ENCODE measurements at regions not wholly inside any gene's neighbourhood (a gene's known extent, or its start where the extent isn't known, plus 50 kb on each side); places are given as distances from the start of the nearest gene placed in this dataset.
A peak's percentile ranks its signal among the peaks of the same experiment; 100 is the strongest.
"Not testable (repeated sequence)": the region's sequence is repeated elsewhere in the genome, so short reads cannot be mapped to it uniquely, and the experiment has no call there.

DNA sequence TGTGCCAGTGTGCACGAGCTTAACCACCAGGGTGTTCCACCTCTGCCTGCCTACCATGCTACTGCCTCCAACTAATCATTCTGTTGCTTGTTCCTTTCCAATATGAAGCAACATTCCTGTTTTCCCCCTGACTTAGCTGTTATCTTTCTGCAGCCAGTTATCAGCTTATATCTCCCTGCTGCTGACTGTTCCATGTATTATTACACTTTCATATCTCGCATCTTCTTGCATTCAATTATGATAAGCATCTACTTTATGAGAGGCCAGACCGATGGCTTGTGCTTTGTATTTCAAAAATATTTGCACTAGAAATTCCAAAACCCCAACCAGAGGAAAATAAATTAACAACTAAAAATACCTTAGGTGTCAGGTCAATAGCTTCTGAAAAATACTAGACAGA lies 394.0 kb upstream of the BRINP1 start:
- intact Hi-C loops (cut with DNase I, micrococcal nuclease) = no loop called here
- ATAC-seq (no peak), DNase-seq (no peak)

DNA sequence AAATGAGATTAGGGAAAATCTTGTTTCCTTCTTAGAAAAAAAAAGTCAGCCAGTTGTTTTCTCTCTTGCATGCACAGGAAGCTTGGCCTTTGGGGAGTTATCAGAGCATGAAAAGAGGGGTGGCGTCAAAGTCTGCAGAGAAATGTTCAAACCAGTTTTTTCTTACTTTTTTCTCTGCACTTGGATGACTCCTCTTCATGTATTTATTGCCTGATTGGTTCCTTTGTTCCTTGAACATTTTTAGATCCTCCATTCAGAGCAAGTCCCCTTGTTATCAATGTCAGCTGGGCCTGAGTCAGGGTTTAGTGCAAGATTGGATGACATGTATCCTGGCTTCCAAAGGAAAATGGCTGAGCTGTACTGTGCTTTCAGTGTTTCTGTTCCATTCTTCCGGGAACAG lies 392.6 kb upstream of the BRINP1 start:
- intact Hi-C loops (cut with DNase I, micrococcal nuclease) = no loop called here
- DNase-seq = no peak
- ATAC-seq = no peak

DNA sequence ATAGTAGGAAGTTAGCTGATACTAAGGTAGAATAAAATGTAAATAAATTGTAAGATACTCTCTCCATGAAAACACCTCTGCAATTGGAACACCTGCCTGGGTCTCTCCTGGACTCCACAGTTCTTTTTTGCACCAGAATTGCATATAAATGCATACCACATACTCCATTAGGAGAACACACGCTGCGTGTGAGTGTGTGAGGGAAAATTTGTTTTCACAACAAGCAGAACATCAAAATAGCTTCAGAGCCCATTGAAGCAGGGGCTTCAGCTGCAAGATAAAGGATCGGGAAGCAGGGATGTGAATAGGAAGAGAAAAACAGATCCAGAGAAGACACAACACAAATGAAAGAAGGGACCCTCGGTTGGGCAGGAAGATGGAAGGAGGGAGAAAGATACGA lies 389.8 kb upstream of the BRINP1 start:
- intact Hi-C loops (cut with DNase I, micrococcal nuclease) = no loop called here
- ATAC-seq = no peak

DNA sequence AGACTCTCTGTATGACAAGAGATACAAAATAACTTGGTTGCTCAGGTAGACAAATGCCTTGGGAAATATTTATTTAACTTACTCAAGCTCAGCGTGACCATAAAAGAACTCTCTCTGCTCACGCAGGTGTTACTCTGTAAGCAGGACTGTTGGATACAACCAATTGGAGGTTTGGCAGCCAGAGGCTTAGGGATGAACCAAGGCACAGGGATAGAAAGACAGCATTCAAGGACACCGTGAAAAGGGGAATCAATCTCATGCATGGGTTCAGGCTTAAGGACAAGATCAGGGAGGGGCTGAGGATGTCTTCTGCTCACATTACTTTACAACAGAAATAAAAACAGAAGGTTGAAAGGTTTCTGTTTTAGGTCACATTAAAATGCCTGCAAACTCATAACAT lies 389.0 kb upstream of the BRINP1 start:
- no peak for ATAC-seq
- intact Hi-C loops (cut with DNase I, micrococcal nuclease) = no loop called here
- no peak for DNase-seq

More for the DNA sequence above, 389.8 kb upstream of the BRINP1 start:
- no peak for DNase-seq

DNA sequence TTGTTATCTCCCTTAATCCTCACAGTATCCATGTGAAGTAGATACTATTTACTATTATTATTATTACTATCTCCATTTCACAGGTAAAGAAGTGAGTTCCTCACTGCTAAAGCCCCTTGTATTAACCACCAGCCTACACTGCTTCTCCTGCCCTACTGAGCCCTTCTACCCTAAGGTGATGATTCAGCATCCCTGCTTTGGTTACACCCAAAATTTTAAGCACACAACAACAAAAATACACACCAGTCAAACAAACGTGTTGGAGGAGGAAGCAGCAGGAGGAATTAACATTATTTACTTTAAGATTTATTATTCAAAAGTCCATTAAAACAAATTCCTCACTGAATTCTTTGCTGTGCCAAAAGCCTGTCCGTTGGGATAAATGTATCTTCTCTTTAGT lies 370.2 kb upstream of the BRINP1 start:
- DNase-seq (no peak), ATAC-seq (no peak)
- intact Hi-C loops (cut with DNase I, micrococcal nuclease) = no loop called here

DNA sequence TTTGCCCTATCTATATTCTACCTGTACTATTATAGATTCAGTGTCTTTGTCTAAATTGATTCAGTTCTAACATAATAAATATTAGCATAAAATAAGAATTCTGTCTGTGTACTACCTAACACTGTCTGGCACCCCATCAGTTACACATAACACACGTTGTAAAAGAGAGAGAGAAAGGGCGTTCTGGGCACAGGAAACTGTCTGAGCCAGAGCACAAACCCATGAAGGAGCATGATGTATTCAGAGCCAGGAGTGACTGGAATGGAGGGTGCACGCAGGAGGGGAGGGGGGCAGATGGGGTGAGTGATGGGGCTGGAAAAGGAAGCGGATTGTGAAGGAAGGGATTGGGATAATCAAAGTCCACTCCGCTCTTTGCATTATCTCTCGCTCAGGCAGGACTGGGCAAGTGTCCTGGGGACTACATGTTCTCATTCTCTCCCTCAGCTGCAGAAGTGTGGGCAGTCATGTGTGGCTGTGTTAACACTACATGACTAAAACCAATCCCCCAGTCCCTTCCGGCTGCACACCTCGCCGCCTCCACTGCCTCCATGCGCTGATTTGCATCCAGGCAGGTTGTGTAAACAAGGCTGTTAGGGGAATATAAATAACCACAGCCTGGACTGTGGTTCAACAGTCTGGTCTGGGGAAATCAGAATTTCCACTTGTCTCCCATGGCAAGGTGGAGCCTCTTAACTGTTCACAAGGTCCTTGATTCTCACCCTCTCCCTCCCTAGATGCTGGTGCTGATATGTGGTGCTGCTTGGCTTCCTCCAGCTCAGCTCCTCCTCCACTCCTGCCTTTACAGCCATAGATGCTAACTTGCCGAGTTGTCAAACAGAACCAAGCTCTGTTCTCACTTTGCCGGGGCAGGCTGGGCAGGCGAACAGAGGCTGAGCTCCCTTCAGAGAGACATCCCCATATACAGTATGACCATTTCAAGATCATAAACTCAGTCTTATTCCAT lies 367.5 kb upstream of the BRINP1 start:
- DNase-seq = peak in 1 of 2 donors; percentile 7
- intact Hi-C loops (cut with DNase I, micrococcal nuclease) = no loop called here
- no peak for ATAC-seq

DNA sequence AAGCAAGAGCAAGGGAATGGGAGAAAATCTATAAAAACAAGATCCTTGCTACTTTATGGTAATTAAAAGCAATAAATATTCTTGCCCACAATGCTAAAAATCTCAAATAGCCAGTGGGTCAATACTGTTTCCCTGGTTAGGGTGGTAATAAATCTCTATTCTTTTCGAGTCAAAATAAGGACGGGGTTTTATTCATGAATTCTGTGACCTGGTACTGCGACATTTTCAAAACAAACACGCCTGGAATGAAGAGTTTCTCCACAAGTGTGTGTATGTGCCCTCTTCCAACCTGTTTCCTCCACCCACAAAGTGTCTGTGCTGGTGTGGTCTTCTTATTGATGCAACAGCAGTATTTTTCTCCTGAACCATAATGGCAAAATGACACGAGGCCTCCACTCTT lies 358.8 kb upstream of the BRINP1 start:
- intact Hi-C loops (cut with DNase I, micrococcal nuclease) = no loop called here
- ATAC-seq = no peak
- no peak for DNase-seq

DNA sequence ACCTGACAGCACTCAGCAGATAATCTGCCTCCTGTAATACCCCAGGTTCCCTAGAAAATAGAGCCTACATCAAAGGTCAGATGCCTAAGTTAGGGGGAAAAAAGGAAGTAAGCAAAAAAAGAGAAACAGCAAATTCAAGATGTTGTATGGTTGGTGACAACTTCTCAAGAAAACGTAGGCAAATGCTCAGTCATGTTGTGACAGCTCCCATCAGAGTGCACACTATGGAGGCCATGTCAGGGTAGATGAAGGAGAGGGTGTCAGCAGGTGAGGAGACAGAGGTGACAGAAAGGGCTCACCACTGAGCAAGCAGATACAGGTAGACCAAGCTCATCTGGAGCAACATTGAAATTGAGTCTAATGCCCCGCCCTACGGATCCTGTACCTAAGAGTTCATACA lies 356.8 kb upstream of the BRINP1 start:
- intact Hi-C loops (cut with DNase I, micrococcal nuclease) = no loop called here
- no peak for DNase-seq
- ATAC-seq = no peak

DNA sequence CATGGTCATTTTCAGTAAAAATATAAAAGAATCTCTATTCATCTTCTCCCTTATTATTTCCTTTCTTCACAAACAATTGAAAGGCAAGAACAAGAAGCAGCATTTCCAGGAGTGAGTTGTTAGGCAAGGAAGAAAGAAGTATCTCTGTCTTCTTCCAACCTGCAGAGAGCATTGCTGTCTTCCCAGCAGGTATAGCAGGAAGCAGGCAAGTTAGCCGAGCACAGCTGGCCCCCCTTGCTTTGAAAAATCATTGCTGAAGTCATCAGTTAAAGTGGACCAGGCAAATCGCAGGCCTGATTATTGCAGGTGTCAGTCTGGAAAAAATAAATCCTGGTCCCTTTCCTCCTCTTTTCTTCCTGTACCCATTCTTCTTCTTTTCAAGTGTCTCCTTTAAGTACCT lies 353.1 kb upstream of the BRINP1 start:
- ATAC-seq (no peak), DNase-seq (no peak)
- intact Hi-C loops (cut with DNase I, micrococcal nuclease) = no loop called here

DNA sequence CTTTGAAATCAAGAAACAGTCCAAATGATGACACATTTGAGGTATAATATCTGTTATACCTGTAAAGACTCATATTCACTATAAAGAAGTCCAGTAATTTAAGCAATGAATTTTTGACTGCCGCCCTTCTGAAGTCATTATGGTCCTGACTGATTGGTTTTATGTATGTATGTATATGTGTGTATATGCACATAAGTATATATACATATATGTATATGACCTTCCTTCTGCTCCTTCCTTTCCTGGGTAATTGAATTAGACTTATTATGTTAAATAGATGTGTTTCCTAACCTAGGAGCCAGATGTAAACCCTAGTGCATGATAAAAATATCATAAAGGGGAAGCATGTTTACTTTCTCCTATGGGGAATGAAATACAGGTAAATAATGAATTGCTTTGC lies 343.1 kb upstream of the BRINP1 start:
- intact Hi-C loops (cut with DNase I, micrococcal nuclease) = loop anchor here in 1 of 2 donors (10.0 kb wide), 1 partner anchor 652 kb away; no protein-coding TSS in a partner anchor
- ATAC-seq = no peak
- no peak for DNase-seq

DNA sequence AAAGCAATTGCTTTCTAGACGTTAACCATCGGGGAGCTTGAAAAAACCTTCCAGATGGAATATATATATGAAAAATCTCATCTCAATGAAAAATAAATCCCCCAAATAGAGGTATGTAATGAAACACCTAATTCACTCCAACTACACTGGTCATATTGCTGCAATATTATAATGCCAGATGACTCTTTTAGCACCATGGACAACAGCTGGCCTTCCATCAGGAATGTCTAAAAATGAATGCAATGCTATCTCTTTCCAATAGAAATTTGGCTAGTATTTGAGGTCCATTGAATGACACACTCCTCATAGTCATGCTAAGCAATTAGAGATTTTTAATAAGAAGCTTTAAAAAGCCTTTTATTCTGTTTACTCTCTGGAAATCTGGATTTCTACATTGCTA lies 340.2 kb upstream of the BRINP1 start:
- no peak for ATAC-seq
- intact Hi-C loops (cut with DNase I, micrococcal nuclease) = no loop called here
- DNase-seq = no peak

DNA sequence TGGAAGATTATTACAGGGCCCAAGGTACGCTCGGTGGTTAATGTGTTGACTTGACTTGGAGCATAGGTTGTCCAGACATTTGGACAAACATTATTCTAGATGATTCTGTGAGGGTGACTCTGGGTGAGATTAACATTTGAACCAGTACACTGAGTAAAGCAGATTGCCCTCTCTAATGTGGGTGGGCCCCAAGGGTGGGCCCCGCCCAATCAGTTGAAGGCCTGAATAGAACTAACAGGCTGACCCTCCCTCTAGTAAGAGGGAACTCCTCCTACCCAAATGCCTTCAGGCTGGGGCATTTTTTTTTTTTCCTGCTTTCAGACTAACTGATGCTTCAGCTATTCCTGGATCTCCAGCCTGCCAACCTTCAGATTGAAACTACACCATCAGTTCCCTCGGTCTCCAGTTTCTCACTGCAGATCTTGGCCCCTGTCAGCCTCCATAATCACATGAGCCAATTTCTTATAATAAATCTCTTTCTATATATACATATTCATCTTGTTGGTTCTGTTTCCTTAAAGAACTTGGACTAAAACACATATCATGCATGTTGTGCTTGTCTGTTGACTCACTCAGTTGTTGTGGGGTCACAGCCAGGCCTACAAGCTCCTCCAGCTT lies 338.1 kb upstream of the BRINP1 start:
- ATAC-seq (no peak), DNase-seq (no peak)
- intact Hi-C loops (cut with DNase I, micrococcal nuclease) = no loop called here

DNA sequence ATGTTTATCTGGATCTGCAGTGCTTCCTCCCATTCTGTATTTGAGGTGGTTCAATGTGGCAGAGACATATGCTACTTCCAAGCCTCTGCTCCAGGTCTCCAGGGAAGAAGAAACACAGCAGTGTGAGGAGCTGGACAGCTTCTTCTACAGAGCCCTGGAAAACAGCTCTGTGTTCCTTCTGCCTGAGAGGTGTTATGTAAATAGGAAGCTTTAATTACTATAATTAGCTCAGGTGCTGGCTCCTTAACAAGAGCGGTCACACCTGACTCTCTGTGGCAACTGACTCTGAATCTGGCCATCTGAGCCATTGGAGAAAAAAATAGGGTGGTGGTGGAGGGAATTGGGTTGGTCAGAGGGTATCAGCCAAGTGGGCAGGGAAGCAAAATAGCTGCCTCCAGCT lies 332.4 kb upstream of the BRINP1 start:
- ATAC-seq (no peak), DNase-seq (no peak)
- intact Hi-C loops (cut with DNase I, micrococcal nuclease) = no loop called here

DNA sequence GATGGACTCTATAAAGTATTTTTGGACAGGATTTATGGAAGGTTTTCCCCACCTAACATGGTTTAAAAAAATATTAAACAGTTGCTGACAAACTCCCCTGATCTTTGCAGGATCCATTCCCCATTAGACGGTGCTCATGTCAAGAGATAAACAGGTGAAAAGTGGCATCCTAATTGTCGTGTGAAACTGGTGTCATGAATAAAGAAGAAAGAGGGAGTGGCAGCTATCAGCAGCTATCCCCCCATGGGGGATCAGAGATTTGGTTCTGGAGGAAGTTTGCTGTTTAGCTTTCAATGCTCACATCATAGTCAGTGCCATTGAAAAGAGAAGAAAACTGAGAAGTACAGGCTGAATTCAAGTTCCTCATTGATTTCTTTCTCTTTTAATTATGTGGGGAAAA lies 329.3 kb upstream of the BRINP1 start:
- no peak for ATAC-seq
- intact Hi-C loops (cut with DNase I, micrococcal nuclease) = no loop called here

DNA sequence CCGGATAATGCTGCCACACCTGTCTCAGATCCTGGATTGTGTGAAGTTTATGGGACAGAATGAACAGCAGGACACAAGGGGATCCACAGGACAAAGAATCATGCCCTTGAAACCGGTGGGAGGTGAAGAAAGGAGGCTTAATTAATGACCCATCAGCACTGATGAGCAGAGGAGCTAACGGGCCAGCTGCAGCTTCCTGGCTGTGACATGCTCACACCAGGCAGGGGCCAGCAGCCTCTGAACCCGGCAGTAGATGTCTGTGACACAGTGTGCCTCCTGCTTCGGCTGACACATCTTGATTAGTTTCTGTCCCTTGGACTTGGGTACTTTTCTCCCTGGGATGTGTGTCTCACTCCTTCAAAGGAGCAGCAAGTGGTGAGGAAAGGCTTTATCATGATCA lies 328.8 kb upstream of the BRINP1 start:
- DNase-seq (no peak), ATAC-seq (no peak)
- intact Hi-C loops (cut with DNase I, micrococcal nuclease) = no loop called here

More for the DNA sequence above, 329.3 kb upstream of the BRINP1 start:
- DNase-seq = no peak

DNA sequence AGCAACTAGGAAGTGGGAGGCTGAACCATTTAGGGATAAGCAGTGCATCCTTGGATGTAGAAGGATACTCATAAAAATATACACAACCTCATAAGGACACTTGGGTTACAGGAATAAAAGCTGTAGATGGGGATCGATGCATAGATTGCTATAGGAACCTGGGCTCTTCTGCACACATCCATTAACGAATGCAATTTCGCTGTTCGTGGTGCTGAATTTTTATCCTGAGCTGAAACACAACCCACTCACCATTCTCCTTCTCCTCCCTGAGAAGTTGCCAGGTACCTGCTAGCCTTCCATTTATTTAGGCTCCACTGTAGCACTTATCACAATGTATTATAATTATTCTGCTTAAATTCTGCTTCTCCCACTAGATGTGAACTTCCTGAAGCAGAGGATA lies 320.6 kb upstream of the BRINP1 start:
- ATAC-seq (no peak), DNase-seq (no peak)
- intact Hi-C loops (cut with DNase I, micrococcal nuclease) = no loop called here

DNA sequence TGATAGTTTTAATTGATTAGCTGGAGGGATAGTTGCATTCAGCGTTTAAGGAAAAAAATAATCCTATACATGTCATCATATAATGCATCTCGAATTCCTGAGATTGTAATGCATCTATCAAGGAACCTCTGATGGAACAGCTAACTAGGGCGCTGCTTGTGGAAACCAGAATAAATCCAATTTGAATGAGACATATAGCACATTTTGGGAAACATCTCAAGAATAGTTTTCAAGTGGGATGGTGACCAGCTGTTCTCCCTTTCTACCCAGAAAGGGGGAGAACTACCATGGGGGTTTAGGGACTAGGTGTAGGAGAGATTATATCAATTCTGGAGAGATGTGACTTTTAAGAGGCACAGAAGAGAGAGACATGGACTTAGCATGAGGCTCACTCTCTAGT lies 319.3 kb upstream of the BRINP1 start:
- intact Hi-C loops (cut with DNase I, micrococcal nuclease) = no loop called here
- DNase-seq = no peak
- no peak for ATAC-seq

DNA sequence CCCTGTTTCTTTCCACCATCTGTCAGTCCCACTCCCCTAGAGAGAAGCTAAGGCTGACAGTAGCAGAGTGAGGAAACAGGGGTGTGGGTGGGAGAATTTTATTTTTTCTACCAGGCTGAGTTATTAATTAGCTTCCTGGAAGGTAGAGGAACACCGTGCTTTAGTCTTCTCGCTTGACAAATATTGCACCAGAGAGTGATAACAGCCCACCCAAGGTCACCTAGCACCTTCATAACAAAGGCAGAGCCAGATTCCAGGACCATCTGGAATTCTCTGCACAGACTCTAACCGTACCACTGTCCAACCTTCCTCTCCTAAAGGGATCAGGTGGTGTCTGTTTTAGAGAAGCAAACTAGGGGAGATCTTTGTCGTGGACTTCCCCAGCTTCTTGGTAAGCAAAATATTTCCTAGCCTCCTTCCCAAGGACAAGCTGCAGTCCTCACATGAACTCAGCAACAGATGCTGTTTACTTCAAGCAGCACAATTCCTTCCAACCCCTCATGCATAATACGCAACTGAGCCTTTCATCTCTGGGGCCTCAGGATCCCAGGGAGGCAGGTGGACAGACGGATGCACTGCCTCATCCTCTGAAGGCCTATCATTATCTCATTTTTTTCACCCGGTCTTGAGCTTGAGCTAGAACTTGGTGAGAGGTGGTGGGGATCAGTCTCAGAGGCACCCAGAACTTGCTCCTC lies 308.7 kb upstream of the BRINP1 start:
- ATAC-seq = no peak
- intact Hi-C loops (cut with DNase I, micrococcal nuclease) = no loop called here
- no peak for DNase-seq

DNA sequence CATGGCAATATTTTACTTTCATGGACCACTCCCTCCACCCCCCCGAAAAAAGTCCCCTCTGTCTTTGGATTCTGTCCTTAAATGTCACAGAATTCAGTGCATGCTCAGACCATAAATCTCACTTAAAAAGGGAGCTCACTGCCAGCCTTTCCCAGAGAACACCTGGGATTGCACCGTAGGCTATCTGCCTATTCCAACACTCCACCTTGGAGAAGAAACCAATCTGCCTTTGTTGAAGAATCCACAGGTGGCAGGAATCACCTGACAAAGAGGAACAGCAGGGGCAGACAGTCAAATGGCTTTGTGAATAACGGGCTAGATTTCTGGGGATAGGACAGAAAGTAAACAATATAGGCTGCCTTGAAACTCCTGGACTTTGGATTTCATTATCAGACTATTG lies 306.7 kb upstream of the BRINP1 start:
- intact Hi-C loops (cut with DNase I, micrococcal nuclease) = no loop called here
- DNase-seq = no peak
- no peak for ATAC-seq

DNA sequence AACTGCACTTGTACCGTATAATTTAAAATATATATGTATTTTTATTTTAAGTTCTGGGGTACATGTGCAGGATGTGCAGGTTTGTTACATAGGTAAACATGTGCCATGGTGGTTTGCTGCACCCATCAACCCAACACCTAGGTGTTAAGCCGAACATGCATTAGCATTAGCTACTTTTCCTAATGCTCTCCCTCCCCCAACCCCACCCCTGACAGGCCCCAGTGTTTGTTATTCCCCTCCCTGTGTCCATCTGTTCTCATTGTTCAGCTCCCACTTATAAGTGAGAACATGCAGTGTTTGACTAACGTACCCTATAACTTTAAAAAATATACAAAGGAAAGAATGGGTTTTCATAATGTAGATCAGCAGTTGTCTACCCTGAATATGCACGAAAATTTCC lies 303.5 kb upstream of the BRINP1 start:
- ATAC-seq; DNase-seq; intact Hi-C loops (cut with DNase I, micrococcal nuclease): not testable (repeated sequence)

Data from left colon (tissue), 2 donors.